ENCODE measurements at regions not wholly inside any gene's neighbourhood (a gene's known extent, or its start where the extent isn't known, plus 50 kb on each side); places are given as distances from the start of the nearest gene placed in this dataset.
"Not testable (repeated sequence)": the region's sequence is repeated elsewhere in the genome, so short reads cannot be mapped to it uniquely, and the experiment has no call there.

- DNase-seq = not testable (repeated sequence)
These were observed 63.1 kb downstream of the TRIM43 start for GRCh38 chr2:95654897-95655296.

- not testable (repeated sequence) for DNase-seq
These were observed 64.8 kb downstream of the TRIM43 start for GRCh38 chr2:95656553-95656952.

DNA sequence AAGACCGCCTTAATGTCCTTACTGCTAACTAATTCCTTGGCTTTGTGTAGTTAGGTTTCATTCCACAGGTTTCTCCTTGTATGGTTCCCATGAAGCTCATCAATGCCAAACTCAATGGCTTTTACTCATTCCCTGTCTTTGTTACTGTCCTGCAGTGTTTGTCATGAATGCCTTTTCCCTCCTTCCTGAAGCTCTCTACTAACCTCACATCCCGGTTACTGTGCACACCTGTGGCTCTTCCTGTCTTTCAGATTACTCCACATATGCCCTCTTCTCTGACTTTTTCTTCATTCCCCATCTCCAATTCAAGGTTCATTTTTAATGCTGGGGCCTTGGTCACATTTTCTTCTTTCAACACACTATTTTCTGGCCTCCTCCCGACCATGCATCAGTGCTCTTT is 66.1 kb downstream of the TRIM43 start:
- not testable (repeated sequence) for DNase-seq

DNA sequence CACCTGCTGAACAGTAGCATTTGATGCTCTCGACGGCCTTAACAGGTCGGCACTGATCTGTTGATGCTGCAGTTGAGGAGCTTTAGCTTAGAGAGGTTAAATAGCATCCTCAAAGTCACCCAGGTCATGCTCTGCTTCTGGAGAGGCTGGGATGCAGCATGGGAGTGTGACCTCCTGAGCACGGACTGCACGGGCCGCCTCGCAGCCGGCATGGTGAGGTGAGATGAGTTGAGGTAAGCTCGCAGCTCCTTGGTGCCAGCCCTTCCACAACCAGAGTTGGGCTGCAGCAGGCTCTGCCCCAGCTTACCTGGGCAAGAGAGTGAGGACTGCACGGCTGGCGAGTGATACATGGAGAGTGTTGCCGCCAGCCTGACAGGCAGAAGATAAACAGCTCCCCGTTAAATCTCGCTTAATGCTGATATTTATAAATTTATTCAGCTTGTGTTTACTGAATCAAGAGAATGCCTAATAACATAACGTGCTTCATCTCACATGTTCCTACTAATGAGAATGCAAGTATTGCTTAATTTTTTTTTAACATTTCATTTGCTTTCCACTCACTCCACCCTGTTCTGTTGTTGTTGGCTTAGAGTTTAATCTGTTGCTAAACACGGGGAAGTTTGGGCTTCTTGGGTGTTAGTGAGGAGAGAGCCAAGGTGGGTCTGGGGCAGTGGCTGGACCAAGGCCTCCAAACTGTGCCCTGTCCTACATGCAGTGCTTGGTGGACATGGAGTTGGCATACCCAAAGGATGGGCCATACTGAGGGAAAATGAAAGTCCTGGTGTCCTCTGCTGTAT is 69.2 kb downstream of the TRIM43 start:
- not testable (repeated sequence) for DNase-seq

GRCh38 chr2:95663471-95664441 is 72.0 kb downstream of the TRIM43 start:
- not testable (repeated sequence) for DNase-seq

DNA sequence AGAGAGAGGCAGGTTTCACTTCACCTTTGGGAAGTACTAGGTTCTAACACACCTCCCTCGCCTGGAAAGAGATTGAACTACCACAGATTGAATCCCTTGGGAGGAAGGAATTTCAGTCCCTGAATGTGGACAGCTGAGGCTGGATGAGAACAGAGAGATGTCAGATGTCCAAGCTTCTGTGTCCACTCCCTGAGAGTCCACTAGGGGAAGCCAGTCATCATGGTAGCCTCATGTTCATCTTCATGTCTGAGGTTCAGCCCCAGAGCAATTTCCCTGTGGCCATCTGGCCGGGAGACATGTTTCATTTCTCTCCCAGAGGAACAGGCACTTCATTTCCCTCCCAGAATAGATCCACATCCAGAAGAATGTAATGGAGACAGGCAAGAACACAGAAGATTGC is 74.8 kb downstream of the TRIM43 start:
- not testable (repeated sequence) for DNase-seq

DNA sequence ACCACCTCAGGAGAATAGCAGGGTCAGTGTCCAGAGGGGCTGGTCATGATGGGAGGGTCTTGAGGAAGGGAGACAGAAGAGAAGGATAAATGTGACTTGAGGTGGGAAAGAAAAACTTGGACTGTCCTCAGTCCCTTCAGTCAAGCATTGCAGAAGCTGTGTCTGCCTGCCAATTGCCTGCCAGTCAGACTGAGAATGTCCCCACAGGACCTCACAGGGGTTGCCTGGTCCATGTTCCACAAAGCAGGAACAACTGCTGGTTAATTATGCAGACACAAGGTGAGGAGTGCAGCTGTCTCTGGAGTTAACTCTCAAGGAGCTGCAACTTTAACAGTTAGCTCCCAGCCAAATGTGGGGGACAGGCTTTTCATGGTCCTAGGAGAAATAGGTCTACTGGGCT is 75.7 kb downstream of the TRIM43 start:
- no peak for DNase-seq

- DNase-seq = not testable (repeated sequence)
These were observed 77.1 kb downstream of the TRIM43 start for GRCh38 chr2:95668934-95669333.

DNA sequence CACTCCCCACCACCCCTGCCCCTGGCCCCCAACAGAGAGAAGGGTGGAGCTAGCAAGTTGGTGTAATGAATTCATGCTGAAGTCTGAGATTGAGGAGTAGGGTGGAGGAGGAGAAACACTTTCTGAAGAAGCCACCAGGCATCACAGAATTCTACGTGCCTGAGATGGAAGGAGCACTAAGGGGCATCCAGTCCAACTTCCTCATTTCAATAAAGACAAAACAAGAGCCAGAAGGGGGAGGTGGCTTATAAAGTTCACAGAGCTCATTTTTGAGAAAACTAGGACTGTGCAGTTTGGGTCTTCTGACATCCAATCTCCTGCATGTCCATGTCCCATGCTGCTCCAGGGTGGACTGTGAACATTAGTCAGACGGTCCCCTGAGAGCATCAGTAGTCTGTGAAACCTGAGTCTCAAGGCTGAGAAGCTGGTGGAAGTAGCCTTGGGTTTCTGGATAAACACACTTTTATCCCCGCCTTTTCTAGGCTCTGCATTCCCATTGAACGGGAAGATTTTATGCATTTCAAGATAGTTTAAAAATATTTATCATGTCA is 77.7 kb downstream of the TRIM43 start:
- no peak for DNase-seq

DNA sequence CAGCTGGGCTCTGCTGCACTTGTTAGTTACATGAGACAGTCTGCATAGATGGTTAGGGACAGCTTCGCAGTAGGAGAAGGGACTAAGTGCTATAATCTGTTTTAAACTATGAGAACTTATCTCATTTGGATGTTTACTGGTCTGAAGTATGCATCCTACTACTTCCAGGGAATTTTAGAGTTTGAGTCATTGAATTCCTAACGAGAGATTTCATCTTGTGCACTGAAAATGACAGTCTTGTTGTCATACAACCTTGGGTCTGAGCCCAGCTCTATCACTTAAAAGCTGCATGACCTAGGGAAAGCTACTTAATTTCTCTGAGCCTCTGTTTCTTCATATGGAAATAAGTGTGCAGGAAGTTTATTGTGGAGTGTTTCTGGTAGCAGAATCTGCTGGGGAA is 78.4 kb downstream of the TRIM43 start:
- no peak for DNase-seq

GRCh38 chr2:95670686-95671085 is 78.9 kb downstream of the TRIM43 start:
- DNase-seq = no peak

DNA sequence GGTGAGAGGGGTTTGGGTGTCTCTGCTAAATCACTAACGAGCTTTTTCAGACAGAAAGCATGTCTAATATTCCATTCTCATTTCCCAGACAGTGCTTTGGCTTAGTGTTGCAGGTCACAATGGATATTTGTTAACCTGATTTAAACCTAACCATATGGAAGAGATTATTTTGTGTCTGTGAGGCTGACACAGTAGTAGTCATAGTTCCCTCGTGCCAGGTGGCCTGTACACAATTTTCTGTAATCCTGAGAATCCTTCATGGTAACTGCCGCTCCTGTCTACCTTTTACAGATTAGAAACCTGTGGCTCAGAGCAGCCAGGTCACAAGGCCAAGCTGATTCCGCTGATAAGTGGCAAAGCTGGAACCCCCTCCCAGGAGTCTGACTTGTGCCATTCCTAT is 79.4 kb downstream of the TRIM43 start:
- not testable (repeated sequence) for DNase-seq

GRCh38 chr2:95671992-95672391 is 80.2 kb downstream of the TRIM43 start:
- DNase-seq = not testable (repeated sequence)

- DNase-seq = not testable (repeated sequence)
These were observed 80.7 kb downstream of the TRIM43 start for GRCh38 chr2:95672500-95672899.

DNA sequence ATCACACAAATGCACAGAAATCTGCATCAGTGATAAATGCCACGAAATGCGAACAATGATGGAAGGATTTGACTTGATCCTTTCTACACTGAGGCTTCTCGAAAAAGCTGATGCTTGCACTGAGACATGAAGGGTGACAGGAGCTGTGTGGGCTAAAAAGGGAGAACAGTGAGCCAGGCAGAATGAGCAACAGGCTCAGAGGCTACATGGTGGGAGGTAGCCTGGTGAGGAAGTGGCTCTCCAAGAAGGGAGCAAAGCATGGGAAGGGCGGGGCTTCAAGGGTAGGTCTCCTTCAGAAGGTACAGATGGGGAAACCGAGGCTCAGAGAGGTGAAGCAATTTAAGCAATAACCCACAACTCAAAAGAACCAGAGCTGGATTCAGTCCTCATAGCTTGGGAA is 82.4 kb downstream of the TRIM43 start:
- DNase-seq = peak in 13 of 56 donors; percentile 2 to 52 (median 16)

GRCh38 chr2:95676573-95676972 is 84.8 kb downstream of the TRIM43 start:
- not testable (repeated sequence) for DNase-seq

GRCh38 chr2:95677346-95677745 is 85.5 kb downstream of the TRIM43 start:
- no peak for DNase-seq

DNA sequence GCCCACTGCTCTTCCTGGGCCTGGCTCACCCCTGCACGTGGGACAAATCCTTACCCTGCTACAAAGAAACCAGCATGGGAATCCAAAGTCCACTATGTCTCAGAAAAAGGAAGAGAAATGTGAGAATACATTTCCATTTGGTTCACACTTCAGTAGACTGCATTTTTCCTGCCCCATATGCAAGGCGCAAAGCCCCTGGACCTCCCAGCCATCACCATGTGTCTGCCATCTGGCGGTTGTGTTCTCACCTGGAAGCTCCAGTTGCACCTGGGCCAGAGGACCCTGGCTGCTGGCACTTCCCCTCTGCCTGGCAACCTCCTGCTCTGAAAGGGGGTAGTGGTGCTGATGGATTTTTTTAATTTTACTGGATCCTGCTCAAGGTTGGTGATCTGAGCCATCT is 86.0 kb downstream of the TRIM43 start:
- not testable (repeated sequence) for DNase-seq

DNA sequence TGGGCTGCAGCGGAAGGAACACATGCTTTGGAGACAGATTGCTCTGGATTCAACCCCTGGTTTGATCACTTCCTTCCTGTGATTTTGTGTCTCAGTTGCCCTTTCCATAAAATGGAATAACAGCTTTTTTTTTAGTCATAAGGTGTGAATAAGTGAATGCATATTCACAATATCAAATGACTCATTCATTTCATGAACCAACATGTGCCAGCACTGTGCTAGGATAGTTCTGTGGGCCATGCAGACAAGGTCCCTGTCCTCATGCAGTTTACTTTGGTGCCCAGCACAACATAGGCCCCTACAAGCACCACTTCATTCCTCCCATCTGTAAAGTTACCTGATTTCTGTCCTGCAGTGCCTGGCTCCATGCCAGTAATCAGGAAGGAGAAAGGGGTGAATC is 89.4 kb downstream of the TRIM43 start:
- DNase-seq = not testable (repeated sequence)

DNA sequence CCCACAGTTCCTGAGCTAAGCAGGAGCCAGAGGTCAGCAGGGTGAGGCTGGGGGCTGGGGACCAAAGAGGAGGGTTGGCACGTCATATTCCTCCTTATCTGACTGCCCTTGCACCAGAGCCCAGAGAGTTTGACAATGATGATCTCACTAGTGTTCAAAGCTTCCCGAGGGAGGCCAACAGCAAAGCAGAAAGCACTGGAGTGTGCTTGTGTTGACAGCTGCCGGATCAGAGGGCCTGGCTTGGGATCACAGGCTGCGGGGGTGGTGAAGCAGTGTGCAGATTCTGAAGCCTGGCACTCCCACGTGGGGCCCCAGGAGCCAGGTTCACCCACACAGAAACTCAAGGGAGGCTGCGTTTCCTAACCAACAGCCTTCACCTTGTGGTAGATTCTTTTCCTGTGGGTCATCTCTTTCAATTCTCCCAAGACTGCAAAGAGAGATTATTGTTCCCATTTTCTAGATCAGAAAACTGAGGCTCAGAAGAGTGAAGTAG is 89.8 kb downstream of the TRIM43 start:
- not testable (repeated sequence) for DNase-seq

DNA sequence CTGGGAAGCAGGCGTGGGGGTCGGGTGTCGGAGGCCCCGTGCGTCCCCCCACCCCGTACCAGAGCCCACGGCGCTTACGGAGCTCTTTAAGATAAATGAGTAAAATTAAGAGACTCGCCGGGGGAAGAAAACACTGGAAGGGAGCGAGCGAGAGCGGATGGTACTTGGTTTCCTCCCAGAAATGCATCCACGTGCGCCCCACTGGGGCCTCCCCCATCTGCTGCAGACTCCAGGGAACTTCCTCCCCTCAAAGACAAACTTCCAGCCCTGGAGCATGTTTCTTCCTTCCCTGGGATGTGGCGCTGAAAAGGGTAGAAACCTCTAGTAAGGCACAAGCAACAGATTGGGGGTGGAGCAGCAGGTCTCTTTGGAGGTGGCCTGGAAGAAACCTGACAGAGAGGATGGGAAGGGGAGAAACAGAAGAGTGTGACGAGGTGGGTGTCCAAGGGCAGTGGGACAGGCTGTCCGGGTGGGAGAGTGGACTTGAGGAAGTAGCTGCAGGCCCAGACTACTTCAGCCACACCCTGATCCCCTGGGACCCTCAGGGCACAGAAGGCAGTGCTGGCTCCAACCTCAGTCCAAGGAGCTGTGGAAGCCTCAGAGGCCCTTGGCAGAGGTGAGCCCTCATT is 91.2 kb downstream of the TRIM43 start:
- peak in 5 of 56 donors; percentile 38 to 69 (median 53) for DNase-seq
